ENCODE measurements at regions not wholly inside any gene's neighbourhood (a gene's known extent, or its start where the extent isn't known, plus 50 kb on each side); places are given as distances from the start of the nearest gene placed in this dataset.

DNA sequence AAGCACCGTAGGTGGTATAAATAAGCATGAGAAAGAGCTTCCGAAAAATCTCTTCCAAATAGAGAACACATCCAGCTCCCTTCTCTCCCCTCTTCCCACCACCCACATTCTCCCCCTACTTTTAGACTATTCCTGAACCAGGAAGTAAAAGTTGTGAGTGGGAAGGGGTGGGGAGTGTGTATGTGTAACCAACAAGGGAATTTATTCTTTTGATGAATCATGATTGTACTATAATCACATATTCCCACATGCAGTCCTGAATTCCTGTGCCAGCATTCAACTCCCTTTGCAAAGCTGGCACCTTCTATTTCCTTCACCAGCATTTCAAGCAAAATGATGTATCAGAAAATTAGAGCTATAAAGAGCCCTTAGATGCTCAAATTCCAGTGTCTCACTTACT is 230.6 kb upstream of the CHRM2 start:
- POLR2A ChIA-PET, result no interaction called here
- H3K4me3 ChIP-seq (ENCODE audit: low read depth, low read length), result no peak overlapping the region
- no peak for TF ChIP-seq CTCF (IDR thresholded peaks at IDR 0.05; ENCODE audit: insufficient read depth, low read length, missing control alignments)
- DNase-seq (ENCODE audit: low read depth, low spot score), result no peak
- CTCF ChIA-PET, result interaction anchor here (0.7 kb wide), 1 partner anchor 9 kb away, joined by 3 read pairs; no protein-coding TSS in a partner anchor

DNA sequence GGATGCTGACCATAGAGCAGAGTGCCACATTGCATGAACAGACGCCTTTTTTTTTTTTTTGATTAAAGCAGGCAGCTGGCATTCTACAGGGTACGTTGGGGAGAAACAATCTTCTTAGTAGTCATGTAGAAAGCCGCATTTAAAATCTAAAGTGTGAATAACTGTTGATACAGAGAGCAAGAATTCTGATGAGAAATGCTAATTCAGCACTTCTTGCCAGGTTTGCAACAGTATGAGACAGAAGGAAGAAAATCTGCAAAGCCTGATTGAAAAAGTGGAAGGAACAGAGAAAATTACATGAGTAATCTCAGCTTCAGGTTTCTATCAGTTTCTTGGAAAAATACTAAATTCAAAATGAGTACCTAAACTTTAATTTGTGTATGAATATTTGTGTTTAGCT is 232.7 kb upstream of the CHRM2 start:
- no peak for TF ChIP-seq CTCF (IDR thresholded peaks at IDR 0.05; ENCODE audit: insufficient read depth, low read length, missing control alignments)
- no peak for DNase-seq (ENCODE audit: low read depth, low spot score)
- CTCF ChIA-PET, result no interaction called here
- POLR2A ChIA-PET, result no interaction called here
- no peak overlapping the region for H3K4me3 ChIP-seq (ENCODE audit: low read depth, low read length)

DNA sequence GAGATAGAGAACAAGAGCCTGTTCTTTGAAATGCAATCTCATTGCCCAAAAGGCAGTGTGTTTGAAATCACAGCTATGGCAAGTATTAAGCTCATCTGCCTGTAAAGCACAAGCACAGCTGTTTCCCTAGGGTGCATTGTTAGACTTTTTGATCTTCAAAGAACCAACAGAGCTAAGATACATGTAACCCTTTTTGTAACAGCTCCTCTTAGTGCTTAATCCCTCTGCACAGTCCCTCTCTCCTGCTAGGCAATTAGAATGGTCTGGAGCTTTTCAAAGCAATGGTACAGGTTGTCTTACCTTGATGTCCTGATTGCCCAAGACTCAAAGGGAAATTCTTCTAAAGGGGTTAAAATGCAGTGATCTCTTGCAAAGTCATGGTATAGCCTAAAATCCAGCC is 249.6 kb upstream of the CHRM2 start:
- no peak overlapping the region for H3K4me3 ChIP-seq (ENCODE audit: low read depth, low read length)
- no peak for DNase-seq (ENCODE audit: low read depth, low spot score)
- POLR2A ChIA-PET, result no interaction called here
- CTCF ChIA-PET, result no interaction called here
- TF ChIP-seq CTCF (IDR thresholded peaks at IDR 0.05; ENCODE audit: insufficient read depth, low read length, missing control alignments), result no peak

- ChIA-PET POLR2A (interaction anchor here (0.5 kb wide), 1 partner anchor 35 kb away, joined by 3 read pairs; no protein-coding TSS in a partner anchor), CTCF (no interaction called here)
- no peak overlapping the region for H3K4me3 ChIP-seq (ENCODE audit: low read depth, low read length)
- DNase-seq (ENCODE audit: low read depth, low spot score), result peak; percentile 5
- TF ChIP-seq CTCF (IDR thresholded peaks at IDR 0.05; ENCODE audit: insufficient read depth, low read length, missing control alignments), result no peak
Measured at GRCh38 chr7:136617176-136617575, 251.3 kb upstream of the CHRM2 start.

DNA sequence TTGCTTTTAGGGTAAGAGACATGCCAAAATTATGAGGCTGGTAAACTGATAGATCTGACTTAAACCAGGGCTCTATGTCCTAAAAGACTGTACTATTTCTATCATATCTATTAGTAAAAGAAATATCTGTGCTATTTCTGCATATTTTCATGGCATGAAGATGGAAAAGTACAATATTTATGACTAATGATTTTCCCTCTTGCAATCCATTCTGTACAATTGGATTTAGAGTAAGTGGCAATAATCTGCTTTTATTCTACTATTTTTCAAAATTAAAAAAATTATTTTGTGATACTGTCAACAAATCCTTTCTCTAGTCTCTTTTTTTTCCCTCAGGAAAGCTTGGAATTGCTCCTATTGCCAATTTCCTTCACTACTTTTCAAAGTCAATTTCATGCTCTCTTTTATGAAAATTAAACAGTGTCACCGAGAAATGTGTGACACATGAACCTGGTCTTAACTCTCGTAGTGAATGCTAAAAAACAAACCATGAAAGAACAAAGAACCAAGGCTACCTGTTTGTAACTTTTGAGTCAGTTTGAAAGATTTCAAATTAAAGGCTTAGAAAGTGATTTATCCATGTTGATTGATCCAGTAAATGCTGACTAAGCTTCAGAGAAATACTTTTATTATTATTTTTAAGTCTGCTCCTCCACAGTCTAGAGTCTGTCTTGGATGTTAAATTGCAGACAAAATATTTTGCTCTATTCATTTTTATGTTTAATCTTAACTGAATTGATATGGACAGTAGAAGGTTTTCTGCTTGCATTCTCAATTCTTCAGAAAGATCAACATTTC is 262.7 kb upstream of the CHRM2 start:
- POLR2A ChIA-PET, result no interaction called here
- CTCF ChIA-PET, result no interaction called here
- TF ChIP-seq CTCF (IDR thresholded peaks at IDR 0.05; ENCODE audit: insufficient read depth, low read length, missing control alignments), result no peak

DNA sequence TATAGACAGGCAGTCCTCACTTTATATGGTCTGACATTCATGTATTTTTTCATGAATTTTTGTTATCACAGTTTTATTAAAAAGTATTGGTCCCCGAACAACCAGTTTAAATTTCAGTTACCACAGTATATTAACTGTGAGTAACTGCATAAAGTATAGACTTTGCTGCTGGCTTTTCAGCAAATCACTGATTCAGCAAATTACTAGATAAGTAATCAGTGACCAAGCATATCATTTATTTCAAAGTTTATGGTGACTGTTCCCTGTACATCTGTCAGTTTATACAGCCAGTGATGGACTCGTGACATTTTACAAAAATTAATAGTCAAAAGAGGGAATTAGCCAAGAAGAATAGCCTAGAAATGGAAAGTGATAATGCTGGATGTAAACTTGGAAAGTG is 266.7 kb upstream of the CHRM2 start:
- no peak for DNase-seq (ENCODE audit: low read depth, low spot score)
- CTCF ChIA-PET, result no interaction called here
- TF ChIP-seq CTCF (IDR thresholded peaks at IDR 0.05; ENCODE audit: insufficient read depth, low read length, missing control alignments), result no peak
- no peak overlapping the region for H3K4me3 ChIP-seq (ENCODE audit: low read depth, low read length)
- POLR2A ChIA-PET, result no interaction called here

More for the DNA sequence above, 262.7 kb upstream of the CHRM2 start:
- no peak overlapping the region for H3K4me3 ChIP-seq (ENCODE audit: low read depth, low read length)
- no peak for DNase-seq (ENCODE audit: low read depth, low spot score)
